Smooth muscle cell of the brain vasculature (primary cell): ENCODE measurements at regions not wholly inside any gene's neighbourhood (a gene's known extent, or its start where the extent isn't known, plus 50 kb on each side); places are given as distances from the start of the nearest gene placed in this dataset.

ENCODE experiments used
- DNase-seq: peaks from one replicate; pipeline ENCODE4 v3.0.0-alpha.2; 2012; ENCODE audit warnings: low read depth, low spot score

DNA sequence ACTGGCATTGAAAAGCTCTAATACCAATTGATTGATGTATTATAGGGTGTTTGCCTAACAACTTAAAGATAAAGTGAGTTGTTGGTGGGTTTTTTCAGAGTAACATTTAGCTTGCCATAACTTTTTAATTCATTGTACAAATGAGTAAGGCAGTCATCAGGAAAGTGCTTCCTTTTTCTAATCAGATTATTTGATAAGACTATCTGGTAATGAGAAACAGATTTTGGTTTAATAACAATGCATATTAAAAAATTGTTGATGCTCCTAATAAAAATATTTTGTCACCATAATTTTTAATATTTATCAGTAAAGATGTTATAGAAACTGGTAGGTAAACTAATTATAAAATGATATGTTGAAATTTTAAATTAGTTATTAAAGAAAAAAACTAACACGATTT is 51.3 kb downstream of the BLTP1 start:
- no peak for DNase-seq

DNA sequence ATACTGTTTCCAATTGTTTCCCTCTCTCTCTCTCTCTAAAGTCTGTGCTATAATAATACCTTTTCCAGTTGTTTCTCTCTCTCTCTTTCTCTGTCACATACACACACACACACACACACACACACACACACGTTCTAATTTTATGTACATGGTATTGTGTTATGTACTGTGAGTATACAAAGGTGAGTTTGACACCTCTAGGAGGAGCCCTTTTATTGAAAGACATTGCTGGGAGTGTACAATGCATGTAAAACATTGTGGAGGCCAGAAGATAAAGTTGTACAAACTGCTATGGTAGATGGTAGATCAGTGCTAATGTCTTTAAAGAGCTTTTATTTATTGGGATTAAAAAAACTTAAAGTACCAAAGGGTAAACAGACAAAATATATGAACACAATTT is 53.6 kb downstream of the BLTP1 start:
- no peak for DNase-seq

DNA sequence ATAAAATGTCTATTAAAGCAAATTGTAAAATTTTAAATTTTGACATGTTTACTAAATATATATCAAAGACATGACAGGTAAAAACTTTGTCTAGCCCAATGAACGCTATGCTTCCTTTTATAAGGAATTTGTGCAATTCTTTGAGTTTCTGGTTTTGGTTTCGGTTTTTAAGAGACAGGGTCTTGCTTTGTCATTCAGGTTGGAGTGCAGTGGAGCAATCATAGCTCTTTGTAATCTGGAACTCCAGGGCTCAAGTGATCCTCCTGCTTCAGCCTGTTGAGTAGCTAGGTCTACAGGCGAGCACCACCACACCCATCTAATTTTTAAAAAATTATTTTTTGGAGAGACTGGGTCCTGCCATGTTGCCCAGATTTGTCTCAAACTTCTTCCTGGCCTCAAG is 60.7 kb downstream of the BLTP1 start:
- DNase-seq = no peak

DNA sequence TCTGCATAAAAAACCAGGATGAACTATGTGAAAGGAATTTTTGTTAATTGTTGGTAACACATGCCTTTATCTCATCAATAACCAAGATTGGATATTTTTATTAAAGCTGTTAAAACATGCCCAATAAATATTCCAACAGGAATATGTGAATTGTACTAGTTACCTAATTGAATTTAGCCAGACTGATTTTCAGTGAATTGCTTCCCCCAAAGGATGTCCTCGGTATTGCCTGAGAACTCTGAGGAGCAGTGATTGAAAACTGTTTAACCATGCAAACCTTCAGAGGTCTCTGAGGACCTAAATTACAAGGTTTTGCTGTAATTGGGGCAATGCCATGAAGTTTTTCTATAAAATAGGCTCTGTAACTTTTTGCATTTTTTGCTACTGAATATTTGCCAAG is 66.6 kb downstream of the BLTP1 start:
- DNase-seq = no peak

DNA sequence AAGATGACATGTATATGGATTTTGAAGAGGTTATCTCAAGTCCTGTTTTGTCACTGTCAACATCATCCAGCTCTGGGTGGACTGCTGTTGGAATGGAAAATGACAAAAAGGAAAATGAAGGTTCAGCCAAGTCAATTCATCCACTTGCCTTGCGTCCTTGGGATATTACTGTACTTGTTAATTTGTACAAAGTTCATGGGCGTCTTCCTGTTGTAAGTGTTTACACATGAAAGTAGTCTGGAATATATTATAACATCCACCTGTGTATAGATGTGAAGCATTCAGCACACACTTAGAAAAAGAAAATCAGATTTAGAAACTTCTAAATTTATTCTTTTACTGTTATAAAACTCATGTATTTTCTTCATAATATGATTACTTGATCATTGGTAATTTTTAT is 67.2 kb downstream of the BLTP1 start:
- no peak for DNase-seq

DNA sequence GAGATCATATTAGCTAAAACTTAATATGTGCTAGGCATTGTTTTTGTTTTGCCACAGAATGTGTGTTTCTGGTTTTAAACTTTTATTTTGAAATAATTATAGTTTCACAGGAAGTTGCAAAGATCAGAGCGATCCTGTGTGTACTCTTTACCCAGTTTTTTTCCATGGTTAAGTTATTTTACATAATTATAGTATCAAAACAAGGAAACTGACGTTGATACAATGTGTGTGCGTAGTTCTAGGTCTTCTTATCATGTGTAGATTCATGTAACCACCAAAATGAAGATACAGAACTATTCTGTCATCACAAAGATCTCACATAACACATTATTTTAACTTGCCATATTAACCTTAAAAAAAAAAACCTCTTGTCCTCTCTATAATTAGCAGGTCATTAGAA is 69.2 kb downstream of the BLTP1 start:
- DNase-seq = no peak

DNA sequence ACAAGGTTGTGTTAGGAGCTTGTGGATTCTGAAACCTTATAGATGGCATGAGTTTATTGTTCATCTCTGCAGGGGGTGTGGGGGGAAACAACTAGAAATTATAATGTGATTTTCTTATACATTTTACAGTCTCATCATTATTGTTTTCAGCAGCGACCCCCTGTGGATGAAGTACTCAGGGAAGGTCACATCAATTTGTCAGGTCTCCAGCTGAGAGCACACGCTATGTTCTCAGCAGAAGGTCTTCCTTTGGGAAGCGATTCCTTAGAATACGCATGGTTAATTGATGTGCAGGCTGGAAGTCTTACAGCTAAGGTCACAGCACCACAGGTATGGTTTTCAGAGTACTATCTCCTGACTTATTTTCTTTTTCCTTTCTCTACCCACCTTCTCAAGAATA is 72.2 kb downstream of the BLTP1 start:
- DNase-seq = peak; percentile 10

DNA sequence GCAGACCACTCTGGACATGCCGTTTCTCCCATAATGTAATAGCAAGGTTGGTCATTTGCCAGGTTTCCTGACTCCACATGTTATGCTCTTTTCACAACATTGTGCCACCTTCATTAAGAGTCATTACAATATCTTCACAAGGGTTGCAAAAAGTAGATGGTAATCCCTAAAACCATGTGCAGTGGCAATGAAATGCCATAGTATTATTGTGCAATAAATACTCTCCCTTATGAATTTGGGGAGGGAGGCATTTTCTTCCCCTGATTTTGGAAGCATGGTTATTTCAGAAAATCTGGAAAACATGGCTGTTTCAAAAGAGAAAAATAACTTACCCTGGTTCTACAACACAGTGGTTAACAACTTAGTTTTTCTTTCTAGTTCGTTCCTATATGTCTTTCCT is 75.1 kb downstream of the BLTP1 start:
- DNase-seq = no peak

DNA sequence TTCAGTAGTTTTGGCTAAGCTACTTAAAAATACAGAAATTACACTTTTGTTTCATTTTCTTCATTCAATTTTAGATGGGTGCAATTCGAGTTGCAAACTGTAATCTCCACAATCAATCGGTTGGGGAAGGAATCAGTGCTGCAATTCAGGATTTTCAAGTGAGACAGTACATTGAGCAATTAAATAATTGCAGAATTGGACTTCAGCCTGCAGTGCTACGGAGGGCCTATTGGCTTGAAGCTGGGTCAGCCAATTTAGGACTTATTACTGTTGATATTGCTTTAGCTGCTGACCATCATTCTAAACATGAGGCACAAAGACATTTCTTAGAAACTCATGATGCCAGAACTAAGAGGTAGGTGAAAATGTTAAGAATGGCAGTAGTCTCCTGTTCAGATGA is 77.7 kb downstream of the BLTP1 start:
- no peak for DNase-seq

DNA sequence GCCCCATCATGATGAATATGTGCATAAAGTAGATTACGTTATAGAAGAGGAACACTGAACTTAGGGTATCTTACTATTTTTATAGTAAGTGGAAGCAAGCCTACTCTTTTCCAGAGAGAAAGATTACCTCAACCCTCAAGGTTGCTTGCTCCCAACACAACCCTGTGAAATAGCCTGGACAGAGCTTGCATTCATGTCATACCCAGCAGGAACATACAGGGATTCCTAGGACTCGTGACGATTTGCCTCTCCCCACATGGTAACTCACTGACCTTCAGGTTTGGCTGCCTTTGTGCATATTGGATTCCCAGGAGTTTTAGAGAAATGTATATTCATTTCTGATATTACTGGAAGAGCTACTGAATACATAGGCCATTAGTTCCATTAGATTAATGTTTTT is 80.5 kb downstream of the BLTP1 start:
- DNase-seq = no peak

DNA sequence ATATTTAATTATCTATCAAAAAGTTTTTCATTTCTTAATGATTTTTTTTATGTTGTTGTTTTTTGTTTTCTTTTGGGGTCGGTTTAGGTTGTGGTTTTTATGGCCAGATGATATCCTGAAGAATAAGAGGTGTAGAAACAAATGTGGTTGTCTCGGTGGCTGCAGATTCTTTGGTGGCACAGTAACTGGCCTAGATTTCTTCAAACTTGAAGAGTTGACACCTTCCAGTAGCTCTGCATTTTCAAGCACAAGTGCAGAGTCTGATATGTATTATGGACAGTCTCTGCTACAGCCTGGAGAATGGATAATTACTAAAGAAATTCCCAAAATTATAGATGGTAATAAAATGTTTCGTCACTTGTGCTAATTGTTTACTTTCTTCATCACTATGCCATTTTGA is 82.6 kb downstream of the BLTP1 start:
- no peak for DNase-seq

DNA sequence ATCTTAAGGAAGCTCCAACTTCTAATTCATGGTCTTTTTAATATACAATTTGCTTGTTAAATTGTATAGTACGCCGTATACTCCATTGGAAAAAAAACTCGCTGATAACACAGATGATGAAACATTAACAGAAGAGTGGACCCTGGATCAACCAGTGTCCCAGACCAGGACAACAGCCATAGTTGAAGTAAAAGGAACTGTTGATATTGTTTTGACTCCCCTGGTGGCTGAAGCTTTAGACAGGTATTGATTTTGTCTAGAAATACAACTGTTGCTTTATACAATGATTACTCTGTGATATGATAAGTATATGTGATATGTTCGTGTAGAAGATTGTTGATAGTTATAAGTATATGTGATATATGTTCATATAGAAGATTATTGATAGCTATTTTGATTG is 91.7 kb downstream of the BLTP1 start:
- DNase-seq = no peak

DNA sequence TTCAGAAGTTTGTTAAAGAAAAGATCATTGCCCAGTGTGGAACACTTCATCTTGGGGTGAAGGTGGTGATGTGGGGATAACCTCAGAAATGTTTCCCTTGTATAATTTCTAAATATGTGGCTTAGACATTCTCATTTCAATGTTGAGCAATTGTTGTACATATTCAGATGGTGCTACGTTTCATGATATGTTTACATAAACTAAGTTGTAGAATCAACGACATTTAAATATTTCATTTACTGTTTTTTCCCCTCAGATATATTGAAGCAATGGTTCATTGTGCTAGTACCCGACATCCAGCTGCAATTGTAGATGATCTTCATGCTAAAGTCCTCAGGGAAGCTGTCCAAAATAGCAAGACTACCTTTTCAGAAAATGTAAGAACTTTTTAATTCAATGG is 92.6 kb downstream of the BLTP1 start:
- DNase-seq = no peak

DNA sequence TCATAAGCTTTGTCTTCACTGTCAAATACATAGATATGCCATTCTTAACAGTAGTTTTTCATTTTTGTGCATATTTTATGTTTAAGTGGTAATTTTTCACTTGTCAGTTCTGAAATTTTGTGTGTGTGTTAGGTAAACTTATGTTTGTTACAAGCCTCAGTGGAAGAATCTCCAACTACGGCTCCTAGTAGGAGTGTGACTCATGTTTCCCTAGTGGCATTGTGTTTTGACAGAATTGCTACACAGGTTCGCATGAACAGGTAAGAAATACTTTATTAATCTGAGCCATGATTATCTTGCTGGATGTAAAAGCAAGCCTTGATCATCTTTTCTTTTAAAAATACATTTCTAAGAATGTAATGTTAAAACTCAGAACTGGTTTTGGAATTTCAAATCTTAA is 94.4 kb downstream of the BLTP1 start:
- no peak for DNase-seq

DNA sequence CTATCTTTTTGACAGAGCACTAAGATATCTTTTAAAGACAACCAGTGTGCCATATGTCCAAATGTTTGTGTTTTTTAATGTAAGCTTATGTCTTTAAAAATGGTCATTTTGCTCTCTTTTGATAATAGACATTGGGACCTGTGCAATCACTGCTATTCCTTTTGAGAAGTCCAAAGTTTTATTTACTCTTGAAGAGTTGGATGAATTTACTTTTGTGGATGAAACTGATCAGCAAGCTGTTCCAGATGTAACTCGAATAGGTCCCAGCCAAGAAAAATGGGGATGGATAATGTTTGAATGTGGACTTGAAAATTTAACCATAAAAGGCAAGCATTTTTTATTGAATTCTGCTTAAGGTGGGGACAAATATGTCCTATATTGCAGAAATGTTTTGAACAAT is 97.2 kb downstream of the BLTP1 start:
- no peak for DNase-seq

DNA sequence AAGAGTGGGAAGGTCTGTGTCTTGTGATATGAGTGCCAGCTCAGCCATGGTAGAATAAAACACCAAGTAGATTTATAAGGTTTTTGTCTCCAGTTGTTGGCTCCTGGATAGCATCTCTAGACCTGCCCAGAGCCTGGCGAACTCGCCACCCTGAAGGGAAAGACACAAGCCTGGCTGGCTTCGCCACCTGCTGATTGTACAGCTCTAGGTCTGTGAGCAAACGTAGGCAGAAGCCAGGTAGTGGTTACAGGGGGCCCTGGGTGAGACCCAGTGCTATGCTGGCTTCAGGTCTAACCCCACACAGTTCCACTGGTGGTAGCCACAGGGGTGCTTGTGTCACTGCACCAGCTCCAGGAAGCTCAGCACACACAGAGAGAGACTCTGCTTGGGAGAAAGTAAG is 100.5 kb downstream of the BLTP1 start:
- DNase-seq = no peak

DNA sequence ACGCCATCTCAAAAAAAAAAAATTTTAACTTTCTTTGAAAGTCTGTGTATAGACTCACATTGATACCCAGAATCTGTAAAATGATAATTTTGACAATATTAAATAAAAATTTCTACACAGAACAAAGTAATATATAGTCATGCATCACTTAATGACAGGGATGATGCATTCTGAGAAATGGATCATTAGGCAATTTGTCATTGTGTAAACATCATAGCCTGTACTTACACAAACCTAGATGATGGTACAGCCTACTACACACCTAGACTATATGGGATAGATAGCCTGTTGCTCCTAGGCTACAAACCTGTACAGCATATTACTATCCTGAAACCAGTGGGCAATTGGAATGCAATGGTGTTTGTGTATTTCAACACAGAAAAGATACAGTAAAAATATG is 107.7 kb downstream of the BLTP1 start:
- no peak for DNase-seq

DNA sequence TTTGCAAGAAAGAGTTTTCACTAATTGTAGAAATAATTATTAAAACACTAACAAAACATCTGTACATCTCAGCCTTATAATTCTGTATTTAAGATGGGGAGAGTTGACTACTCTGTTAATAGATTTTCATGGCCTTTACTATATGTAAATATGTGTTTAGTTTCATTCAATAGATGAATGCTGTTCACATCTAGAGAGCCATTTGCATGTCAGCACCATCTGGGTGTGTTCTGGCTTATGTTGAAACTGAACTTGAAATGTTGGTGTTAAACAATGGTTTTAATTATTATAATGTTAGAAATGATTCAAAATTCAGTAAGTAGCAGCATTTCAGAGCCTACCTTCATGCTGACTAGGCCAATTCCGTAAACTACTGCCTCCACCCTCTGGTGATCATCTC is 102.5 kb upstream of the ADAD1 start:
- DNase-seq = no peak

DNA sequence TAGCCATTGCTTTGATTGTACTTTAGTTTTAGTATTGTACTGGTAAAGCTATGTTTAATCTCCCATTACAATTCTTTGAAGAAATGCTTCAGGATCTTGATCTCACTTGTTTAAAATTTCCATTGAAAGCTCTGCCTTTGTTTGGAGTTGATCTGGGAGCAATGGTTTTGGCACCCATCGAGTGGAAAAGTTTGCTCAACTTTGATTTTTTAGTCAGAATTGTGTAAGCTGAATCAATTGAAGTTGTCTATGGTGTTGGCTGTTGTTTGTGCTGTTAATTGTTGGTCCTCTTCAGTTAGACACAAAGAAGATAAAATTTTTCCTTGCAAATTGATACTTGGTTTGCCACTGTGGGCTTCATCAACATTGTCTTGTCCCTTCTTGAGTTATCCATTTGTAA is 99.8 kb upstream of the ADAD1 start:
- no peak for DNase-seq

DNA sequence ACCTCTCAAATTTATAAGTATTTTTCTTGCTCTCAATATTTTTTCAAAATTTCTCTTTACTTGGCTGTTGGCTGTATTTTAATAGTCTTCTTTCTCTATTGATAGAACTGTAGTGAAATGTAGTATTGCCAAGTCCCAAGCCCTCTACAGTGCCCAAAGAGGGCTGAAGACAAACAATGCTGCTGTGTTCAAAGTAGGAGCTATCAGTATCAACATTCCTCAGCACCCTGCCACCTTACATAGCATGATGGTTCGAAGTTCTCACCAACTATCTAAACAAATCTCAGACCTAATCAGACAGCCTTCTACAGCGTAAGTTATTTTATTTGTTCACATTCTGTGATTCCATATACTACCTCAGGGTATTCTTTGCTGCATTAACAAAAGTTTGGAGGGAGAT is 99.1 kb upstream of the ADAD1 start:
- DNase-seq = no peak

DNA sequence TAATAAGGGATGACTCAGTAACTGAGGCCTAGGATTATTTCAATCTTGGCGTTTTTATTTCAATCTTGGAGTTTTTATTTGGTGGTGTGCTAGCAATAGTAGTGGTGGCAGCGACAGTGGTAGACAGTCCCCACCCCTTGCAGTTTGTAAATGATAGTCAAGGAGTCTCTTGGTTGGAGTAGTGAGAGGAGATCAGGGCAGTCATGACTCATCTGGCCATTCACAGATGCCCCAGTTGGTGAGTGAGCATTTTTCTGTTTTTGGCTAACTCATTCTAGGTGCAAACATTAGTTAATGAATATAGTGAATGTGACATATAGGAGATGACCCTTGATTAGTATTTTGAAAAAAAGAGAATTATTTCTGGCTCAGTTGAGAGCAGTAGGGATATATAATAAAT is 93.5 kb upstream of the ADAD1 start:
- no peak for DNase-seq

DNA sequence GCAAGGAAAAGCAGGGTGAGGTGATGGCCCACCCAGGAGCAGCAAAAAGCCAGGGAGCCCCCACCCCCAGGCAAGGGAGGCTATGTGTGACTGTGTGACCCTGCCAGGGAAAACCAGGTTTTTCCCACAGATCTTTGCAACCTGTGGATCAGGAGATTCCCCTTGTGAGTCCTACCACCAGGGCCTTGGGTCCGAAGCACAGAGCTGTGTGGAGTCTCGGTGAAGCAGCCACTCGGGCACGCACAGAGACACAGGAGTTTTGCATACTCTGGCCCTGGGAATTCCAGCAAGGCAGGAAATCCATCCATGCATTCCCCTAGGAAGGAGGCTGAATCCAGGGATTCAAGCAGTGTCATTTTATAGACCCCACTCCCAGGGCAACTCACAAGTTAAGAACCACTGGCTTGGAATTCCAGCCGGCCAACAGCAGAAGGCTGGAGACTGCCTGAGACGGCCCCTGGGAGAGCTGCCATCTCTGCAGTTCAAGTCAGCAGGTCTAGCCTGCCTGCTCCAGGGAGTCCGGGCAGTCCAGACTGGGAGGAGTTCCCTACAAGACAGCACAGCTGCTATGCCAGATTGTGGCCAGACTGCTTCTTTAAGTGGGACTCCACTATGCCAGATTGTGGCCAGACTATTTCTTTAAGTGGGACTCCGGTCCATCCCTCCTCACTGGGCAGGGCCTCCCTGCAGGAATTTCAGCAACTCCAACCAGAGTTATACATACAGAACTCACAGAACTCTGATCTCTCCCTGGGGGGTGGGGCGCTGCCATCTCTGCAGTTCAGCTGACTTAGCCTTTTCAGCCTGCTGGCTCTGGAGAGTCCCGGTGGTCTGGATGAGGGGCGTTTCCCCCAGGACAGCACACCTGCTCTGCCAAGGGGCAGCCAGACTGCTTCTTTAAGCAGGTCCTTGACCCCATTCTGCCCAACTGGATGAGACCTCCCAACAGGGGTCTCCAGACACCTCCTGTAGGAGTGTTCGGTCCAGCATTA is 85.1 kb upstream of the ADAD1 start:
- DNase-seq = no peak

DNA sequence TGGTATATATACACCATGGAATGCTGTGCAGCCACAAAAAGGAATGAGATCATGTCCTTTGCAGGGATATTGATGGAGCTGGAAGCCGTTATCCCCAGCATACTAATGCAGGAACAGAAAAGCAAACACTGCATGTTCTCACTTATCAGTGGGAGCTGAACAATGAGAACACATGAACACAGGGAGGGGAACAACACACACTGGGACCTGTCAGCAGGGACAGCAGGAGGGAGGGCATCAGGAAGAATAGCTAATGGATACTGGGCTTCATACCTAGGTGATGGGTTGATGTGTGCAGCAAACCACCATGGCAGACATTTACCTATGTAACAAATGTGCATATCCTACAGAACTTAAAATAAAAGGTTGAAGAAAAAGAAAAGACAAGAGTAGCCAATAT is 81.1 kb upstream of the ADAD1 start:
- no peak for DNase-seq

DNA sequence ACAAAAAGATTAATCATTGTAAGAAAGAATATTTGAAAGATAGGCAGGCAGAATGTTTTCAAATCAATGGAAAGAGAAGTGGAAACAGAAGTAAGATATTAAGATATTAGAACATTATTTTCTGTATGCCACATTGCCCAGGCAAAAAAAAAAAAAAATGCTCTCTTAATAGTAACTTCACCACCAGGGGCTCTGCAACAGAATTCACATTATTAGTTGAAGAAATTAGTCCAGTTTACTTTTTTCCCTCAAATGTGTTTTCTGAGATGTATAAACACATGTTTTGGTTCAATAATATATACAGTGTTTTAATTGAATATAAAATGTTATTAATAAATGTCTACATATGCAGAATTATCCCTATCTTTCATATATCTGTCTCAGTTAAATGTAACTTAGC is 78.0 kb upstream of the ADAD1 start:
- no peak for DNase-seq
